ENCODE measurements at regions not wholly inside any gene's neighbourhood (a gene's known extent, or its start where the extent isn't known, plus 50 kb on each side); places are given as distances from the start of the nearest gene placed in this dataset.

GRCh38 chr10:88107296-88108097, 244.1 kb downstream of the PTEN start:
- no peak for DNase-seq (ENCODE audit: low spot score)

- DNase-seq (ENCODE audit: low spot score): no peak
These were observed 244.7 kb downstream of the PTEN start for GRCh38 chr10:88108115-88108610.

DNA sequence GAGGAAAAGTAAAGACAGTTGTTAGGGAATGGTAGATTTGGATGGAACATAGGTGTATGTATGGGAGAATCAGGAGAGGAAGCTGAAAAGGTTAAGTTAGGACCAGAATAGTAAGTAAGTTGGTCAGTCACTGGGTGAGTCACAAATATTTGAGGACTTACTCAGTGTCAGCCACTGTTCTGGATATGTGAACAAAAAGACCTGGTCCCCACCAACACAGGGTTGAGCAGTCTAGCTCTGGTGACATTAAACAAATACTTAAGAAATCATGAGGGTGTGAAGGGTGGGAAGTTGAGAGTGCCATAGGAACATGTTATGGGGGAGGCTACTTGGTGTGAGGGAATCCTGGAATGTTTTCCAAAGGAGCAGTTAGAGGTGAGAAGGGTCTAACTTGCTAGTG, 246.9 kb downstream of the PTEN start:
- DNase-seq (ENCODE audit: low spot score): no peak

DNA sequence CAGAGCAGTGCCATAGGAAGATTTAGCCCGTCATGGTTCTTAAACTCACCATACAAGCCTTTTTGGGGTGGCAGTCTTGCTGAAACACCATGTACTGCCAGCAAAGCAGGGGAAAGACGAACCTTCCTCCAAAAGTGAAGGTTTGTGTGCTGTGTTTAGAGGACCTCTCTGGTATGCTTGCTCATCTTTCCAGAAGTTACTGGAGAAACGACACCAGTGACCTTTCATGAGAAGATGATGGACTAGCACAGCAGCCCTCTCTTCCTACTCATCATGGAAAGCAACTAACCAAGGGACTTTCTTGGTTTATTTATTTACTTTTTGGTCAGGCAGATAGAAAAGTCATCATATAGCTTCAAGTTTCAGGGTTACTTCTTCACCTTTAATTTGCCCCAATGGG, 247.4 kb downstream of the PTEN start:
- DNase-seq (ENCODE audit: low spot score): no peak

DNA sequence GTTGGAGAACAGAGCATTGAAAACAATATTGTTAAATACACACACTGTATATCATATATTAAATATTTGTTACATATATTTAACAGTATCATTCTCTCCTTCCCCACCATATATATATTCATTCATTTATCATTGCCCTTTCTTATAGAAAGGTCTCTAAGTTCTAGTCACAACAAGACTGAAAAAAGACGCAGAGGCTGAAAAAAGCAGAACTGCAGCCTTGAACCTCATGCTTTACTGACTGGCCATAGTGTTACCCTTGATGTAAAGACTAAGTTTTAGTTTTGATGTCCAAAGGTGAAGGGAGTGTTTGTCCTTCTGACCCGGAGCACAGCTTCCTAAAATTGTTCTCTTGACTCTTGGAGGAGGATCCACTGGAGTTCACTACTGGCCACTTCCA, 247.9 kb downstream of the PTEN start:
- no peak for DNase-seq (ENCODE audit: low spot score)

DNA sequence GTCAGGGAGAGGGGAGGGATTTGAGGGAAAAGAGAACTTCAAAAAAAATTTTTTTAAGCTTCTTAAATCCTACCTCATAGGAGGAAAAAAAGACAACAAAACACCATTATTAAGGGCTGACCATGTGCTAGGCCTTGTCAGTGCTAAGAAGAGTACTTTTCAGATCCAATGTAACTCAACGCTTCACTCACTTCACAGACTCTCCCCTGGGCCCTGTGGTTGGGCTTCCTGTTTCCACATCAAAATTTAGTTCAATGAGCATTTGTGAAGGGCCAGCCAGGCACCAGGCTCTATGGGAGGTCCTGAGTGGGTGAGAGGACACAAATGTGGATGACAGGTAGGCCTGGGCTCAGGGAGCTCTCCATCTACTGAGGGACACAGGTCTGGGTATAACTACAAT, 249.8 kb downstream of the PTEN start:
- no peak for DNase-seq (ENCODE audit: low spot score)

- no peak for DNase-seq (ENCODE audit: low spot score)
These were observed 250.3 kb downstream of the PTEN start for GRCh38 chr10:88113657-88114272.

GRCh38 chr10:88114368-88114767, 250.9 kb downstream of the PTEN start:
- DNase-seq (ENCODE audit: low spot score): peak; percentile 75

DNA sequence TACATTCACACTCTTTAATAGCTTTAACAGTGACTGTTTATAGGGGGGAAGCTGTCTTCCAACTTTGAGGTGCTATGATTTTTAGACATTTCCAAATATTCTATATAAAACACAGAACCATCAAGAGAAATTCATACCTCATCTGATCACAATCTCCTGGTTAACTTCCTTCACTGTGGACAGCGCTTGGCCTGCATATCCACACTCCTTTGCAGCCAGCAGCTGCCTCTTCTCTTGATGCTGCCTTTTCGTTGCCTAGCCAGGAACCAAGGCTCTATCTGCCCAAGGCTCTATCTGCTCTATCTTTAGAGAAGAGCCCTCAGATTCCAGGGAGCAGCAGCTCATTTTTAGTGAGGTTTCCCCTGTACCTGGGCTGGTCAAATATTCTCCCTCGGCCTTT, 252.0 kb downstream of the PTEN start:
- DNase-seq (ENCODE audit: low spot score): no peak

GRCh38 chr10:88115968-88116367, 252.5 kb downstream of the PTEN start:
- DNase-seq (ENCODE audit: low spot score): no peak

DNA sequence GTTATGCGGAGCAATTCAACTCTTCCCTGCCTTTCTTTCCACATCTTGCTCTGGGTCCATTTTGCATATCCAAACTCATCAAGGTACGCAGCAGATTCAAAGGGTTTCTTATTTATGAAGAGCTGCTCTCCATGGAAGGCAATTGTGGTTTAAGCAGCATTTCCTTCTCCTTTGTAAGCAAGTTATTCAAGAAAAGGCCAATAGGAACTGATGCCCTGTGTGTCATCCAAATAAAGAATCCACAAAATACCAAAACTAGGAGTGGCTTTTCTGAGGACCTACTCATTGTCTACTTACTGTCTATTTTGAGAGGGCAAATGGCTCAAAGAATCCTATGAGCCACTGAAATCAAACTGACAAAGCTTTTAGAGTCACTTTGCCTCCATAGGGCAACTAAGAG, 253.1 kb downstream of the PTEN start:
- DNase-seq (ENCODE audit: low spot score): no peak

DNA sequence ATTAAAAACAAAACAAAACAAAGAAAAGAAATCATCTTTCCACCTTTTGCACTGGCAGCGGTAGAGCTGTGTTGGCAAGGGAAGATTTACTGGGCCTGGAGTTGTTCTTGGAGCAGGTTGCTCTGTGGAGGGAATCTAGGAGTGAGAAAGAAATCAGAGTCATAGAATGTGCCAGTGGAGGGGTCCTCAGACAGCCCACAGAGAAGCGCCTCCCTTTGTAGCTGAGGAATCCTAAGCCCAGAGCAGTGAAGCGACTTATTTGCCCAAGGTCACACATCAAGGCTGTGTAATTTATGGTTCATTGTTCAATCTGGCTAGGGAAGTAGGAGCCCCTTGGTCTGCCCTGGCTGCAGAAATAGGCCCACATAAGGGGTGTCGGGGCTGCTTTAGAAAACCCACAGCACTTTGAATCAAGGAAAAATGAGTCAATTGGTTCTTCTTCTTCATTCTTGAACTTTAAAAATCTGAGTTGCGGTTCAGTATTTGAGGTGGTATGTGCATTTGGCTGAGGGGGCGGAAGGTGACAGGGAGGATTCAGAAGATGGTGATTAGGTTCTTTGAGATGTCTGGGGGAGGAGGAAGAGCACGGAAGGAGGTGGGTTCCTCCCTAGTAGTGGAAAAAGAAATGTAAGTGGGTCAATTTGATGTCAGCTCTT, 253.7 kb downstream of the PTEN start:
- DNase-seq (ENCODE audit: low spot score): no peak

DNA sequence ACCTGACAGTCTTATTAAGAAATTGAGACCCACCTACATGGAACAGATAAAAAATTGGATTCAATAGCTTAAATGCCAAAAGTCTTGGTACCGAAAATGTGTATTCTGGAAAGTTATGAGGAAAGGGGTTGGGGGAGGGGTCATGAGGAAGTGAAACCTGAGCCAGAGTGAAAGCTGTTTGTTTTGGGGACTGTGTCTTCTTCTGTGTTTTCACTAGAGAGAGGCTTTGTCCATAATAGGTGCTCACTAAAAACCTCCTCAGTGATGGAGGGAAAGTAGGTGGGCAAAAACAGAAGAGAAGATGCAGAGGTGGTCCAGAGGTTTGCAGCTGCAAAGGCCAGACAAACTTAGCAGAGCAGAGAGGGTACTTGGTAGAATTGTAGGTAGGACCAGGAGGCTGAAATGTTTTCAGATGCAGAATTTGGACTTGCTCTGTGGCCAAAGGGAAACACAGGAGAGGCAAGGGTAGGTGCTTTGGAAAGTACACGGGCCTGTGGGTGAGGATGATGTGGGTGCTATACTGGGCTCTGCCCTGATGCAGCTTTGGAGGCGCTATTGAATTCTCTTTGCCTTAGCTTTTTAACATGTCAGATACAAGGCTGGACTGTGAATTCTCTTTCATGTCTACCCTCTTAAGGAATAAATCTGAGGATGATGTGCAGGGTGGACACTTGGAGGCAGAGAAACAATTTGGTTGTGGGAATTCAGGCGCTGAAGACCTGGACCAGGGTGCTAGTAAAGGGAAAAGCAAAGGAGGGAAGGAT, 254.6 kb downstream of the PTEN start:
- peak; percentile 25 for DNase-seq (ENCODE audit: low spot score)

DNA sequence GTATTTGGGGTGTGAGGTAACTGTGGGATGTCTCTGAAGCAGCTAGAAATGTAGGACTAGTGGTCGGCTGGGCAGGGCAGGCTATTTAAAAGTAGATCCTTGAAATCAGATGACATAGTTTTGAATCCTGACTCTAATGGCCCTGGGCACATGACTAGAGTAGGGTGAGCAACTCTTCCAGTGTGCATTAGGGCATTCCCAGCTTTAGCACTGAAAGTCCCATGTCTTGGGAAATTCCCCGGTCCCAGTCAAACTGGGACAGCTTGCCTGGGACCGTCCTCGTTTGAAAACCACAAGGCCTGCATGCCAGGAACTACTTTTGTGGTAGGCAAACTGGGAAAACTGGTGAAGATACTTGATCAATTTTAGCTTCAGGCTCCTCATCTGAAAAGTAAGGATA, 255.3 kb downstream of the PTEN start:
- DNase-seq (ENCODE audit: low spot score): no peak

DNA sequence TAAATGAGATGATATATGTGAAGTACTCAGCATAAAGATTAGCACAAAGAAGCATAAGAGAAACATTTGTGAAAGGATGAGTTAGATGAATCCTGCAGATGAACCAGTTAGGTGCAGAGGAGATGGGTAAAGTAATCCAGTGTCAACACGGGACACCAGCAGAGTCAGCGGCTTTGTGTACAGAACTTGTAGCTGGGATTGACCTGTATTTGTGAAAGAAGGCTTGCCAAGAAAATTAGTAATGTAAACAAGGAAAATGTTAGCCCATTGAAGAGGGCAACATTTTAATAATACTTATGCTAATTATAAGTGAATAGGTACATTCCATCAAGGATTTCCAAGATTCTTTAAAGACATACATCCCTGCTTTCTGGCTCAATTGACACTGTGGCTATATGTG, 255.7 kb downstream of the PTEN start:
- no peak for DNase-seq (ENCODE audit: low spot score)

- DNase-seq (ENCODE audit: low spot score): no peak
These were observed 256.6 kb downstream of the PTEN start for GRCh38 chr10:88120075-88120474.

DNA sequence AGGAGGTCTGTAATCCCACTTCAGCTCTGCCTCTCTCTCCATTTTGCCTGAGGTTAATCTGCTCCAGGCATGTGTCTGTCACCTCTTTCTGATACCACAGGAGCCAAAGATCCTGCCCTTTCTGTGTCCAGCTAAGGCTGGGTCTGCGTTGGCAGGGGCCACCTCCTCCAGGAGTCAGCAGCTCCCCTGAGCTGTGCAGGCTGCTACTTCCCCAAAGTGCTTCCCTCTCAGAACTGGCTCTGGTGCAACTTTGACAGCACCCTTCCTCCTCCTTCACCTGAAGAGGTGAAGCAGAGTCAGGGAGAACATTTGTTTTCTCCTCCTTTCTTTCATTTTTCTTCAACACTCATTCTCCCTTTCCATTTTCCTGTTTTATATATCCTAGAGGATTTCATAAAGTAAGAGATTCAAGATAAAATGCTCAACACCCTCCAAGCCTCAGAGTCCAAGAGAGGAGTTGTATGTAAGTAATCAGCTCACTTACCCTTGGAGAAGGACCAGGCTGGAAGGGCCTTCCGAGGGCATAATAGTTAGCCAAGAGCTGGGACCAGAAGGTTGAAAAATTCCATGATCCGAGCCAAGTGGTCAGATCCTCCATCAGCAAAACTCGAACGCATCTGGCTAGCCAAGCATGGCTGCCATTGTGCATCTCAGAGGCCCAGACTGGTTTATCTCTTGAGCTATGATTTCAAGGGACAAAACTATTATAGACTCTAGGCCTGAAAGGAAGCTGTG, 257.3 kb downstream of the PTEN start:
- DNase-seq (ENCODE audit: low spot score): no peak

GRCh38 chr10:88121361-88121760, 257.9 kb downstream of the PTEN start:
- no peak for DNase-seq (ENCODE audit: low spot score)

DNA sequence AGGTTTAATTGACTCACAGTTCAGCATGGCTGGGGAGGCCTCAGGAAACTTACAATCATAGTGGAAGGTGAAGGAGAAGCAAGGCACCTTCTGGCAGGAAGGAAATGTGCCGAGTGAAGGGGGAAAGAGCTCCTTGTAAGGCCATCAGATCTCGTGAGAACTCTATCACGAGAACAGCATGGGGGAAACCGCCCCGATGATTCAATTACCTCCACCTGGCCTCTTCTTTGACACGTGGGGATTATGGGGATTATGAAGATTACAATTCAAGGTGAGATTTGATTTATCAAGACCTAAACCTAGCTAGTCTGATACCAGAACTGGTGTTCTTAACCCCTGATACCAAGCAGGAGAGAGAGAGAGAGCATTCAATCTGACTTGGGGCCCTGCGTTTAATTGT, 258.7 kb downstream of the PTEN start:
- no peak for DNase-seq (ENCODE audit: low spot score)

DNA sequence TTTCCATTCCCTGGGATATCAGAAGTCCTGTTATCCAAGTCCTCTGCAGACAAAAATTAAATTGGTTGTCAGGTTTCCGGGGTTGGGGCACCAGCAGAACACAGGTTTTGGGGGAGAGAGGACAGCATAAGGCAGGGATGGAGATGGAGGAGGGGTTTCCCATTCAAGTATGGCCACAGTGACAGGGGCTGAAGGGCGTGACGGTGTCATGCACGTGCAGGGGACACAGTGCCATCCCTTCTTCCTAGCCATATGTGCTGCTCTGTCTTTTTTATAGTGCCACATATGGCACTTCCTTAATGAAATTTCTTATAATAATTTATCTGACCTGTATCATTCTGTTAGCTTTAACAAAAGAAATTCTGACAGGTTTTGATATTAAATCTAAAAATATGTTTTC, 259.2 kb downstream of the PTEN start:
- DNase-seq (ENCODE audit: low spot score): no peak

GRCh38 chr10:88125766-88126165, 262.3 kb downstream of the PTEN start:
- no peak for DNase-seq (ENCODE audit: low spot score)

Measured in SK-N-DZ (cell line).